Caki2 (cell line): ENCODE measurements at regions not wholly inside any gene's neighbourhood (a gene's known extent, or its start where the extent isn't known, plus 50 kb on each side); places are given as distances from the start of the nearest gene placed in this dataset.

Source experiments
- DNase-seq: peaks from one replicate; pipeline ENCODE4 v3.0.0-alpha.2; 2015; ENCODE audit warnings: low read depth
- in situ Hi-C: cut with HindIII; loops from 2 replicates; pipeline ENCODE4 v1.10.0; 2016; ENCODE audit warnings: low sequenced_read_pairs, low pct_unique_long_range_greater_than_20kb, mixed read lengths

DNA sequence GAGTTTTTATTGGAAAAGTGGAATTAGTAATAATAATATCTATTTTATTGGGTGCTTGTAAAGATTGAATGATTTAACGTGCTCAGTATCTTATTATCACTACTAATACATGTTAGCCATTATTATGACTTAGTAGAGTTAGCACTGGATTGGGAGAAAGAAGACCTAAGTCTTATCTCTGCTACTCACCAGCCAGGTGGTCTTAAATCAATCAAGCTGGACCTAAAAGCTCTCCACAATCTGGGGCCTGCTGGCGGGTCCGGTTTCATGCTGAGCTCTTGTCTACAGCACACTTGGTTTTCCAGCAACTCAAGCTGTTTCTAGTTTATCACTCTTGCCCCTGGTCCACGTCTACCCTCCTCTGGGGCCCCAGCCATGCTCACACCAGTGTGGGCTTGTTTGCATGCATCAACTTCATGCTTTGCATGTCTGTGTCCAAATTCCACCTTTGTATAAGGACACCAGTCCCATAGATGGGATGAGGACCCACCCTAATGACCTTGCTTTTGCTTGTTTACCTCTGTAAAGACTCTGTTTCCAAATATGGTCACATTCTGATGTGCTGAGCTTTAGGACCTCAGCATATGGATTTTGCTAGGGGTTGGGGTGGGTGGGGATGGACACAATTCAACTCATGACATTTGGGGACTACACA, 363.1 kb downstream of the LPIN1 start:
- in situ Hi-C loops, result no loop called here
- DNase-seq, result no peak

GRCh38 chr2:12110074-12110473, 363.6 kb downstream of the LPIN1 start:
- no peak for DNase-seq
- in situ Hi-C loops, result no loop called here

DNA sequence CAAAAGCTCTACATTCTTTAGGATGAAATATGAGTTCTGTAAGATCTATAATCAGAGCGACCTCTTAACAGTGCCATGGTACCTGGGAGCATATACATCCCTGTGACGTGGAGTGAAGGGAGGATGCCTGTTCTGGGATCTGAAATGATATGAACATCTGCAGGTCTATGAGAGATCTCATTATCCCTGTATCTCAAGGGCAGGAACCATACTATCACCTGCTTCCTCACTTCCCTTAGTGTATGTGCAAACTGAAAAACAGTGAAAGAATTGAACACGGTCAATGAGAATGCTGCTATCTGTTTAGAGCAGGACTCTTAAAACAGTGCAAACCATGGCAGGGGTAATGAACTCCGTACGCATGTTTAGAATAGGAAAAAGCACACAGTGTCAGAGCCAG, 364.0 kb downstream of the LPIN1 start:
- in situ Hi-C loops, result no loop called here
- no peak for DNase-seq

- no peak for DNase-seq
- in situ Hi-C loops, result no loop called here
Observed at GRCh38 chr2:12113412-12113811, 367.0 kb downstream of the LPIN1 start.

GRCh38 chr2:12114816-12115215, 368.4 kb downstream of the LPIN1 start:
- in situ Hi-C loops, result no loop called here
- no peak for DNase-seq

- in situ Hi-C loops, result no loop called here
- DNase-seq, result no peak
Observed at GRCh38 chr2:12116228-12116750, 369.9 kb downstream of the LPIN1 start.

DNA sequence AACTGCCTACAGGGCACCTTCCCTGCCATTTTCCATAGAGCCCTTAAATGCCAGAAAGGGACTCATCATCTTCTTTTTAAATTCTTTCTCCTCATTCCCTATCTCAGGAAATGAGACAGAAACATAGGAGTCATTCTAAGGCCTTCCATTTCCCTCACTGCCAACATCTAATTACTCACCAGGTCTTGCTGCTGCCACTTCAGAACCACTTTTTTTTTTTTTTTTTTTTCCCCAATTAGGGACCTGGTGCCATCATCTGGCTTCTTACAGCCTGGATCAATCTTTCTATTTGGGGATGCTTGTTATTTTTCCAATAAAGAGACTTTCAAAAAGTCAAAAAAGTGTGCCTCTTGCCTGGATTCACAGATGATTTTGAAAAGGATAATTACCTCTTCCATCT, 373.4 kb downstream of the LPIN1 start:
- in situ Hi-C loops, result no loop called here
- no peak for DNase-seq

DNA sequence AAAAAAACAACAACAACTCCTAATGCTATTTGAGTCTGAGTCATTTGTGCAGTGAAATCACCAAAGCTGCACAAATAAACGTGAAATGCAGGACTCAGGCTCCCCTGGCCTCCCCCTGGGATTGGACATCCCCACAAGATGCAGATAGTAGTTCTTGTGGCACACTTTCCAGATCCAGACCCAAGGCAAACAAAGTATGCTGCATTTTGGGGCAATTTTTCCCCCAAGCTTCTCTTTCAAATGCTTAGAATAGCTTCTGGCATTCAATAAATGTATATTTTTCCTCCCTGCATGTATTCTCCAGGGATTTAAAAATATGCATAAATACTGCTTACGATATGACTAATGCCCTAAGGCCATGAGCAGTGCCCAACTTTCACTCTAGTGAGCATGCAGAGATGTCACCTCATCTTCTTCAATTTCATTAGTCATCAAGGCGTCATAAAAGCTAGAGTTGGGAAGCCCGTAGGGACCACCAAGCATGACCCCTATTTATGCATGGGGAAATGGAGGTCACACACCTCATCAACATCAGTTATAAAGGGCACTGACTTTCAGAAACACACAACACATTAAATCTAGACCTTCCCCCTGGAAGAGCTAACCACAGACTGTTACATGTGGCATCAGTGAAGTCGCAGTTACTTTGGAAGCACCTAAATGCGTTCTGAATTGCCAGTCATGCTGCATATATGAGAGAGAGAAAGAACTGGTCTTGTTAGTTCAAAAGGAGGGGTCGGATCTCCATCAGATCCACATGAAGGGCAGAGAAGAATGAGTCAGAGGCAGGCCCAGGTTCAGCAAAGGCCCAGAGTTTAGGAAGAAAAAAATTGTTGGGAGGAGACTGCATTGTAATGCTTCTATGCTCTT, 374.1 kb downstream of the LPIN1 start:
- in situ Hi-C loops, result no loop called here
- DNase-seq, result no peak

DNA sequence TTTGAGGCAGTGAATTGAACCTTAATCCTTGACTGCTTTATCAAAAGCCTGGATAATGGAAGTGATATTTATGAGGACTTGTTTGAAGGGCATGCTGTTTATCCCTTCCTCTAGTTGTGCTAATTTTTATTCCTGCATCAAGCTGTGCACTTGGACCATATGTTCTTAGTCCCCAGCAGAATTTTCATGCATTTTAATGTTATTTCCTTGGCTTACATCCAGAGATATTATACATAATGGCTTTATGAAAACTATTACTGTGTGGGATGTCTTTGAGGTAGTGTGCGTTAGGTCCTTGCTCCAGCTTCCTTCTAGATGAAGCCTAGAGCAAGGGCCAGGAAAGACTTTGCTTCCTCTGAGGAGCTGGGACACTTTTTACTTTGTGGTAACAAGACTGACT, 378.4 kb downstream of the LPIN1 start:
- DNase-seq, result no peak
- in situ Hi-C loops, result no loop called here

- in situ Hi-C loops, result no loop called here
- no peak for DNase-seq
Observed at GRCh38 chr2:12126318-12126717, 379.9 kb downstream of the LPIN1 start.

DNA sequence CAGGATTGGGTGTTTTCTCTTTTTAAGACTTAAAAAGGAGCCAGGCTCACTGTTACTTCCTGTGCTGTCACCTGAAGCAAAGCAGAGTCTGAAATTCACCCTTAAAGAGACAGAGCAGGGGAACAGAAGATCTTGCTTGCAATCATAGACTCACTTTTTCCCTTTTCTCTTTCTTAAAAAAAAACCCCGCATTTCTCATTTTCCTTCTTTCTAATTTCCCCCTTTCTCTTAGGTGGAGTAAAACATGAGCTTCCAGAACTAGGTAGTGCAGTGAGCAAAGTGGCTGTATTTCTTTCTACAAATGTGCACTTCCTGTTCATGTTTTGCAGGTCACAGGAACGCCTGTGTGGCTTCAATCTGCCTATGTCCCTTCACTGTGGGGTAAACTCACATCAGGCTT, 381.2 kb downstream of the LPIN1 start:
- DNase-seq, result no peak
- in situ Hi-C loops, result no loop called here

DNA sequence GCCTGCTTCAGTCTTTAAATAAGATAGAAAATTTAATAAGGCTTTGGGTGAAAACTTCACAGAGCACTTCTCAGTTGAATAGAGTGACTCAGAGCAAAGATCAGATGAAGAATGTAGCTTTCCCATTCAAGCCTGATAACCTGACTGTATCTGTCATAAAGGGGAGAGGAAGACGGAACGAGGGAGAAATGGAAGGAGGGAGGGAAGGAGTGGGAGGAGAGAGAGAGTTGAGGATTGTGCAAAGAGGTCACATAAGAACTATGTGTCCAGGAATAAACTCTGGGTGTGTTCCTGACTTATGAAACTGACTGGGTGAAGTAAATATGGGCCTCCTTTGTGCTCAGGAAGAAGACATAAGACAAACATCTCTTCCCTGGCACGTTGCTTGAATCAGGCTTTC, 385.5 kb downstream of the LPIN1 start:
- in situ Hi-C loops, result no loop called here
- DNase-seq, result no peak

DNA sequence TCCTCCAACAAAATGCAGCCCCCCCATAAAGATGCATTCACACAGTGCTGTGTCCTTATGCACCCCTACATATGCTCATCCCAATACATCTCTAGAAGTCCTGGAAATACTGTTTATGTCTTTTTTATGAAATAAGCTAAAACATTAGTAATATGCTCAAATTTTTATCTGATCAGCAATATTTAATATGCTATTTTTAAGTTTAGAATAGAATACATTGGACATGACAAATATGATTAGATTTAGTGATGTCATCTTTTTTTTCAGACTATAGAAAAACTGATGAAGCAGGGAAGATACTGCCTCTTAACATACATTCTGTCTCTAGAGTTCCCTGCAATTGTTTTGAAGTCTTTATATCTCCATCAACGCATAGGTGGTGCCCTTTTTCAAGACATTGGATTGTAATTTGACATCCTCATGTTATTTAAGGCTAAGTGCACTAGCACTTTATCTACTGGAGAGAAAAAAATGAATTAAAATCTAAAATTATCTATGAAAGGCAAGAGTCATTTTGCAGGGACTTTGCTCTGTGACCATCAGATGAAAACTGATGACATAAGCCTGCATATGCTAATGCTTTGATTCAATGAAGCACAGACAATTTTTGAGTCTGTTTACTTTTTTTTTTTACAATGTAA, 395.3 kb downstream of the LPIN1 start:
- DNase-seq, result no peak
- in situ Hi-C loops, result no loop called here

- no peak for DNase-seq
- in situ Hi-C loops, result no loop called here
Observed at GRCh38 chr2:12151716-12152115, 405.3 kb downstream of the LPIN1 start.

DNA sequence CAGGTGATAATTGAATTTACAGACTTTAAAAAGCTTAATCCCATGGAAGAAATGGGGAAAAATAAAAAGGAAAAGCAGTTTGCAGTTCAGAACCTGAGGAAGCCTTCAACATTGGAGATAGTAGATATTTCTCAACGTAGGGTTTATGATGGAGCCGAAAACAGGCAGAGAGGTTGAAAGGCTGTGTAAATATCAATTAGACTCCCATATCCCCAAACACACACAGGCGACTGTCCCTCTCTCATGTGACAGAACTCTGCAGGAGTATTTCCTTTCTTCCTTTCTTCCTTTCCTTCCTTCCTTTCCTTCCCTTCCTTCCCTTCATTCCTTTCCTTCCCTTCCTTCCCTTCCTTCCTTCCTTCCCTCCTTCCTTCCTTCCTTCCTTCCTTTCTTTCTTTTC, 406.5 kb downstream of the LPIN1 start:
- in situ Hi-C loops, result no loop called here
- no peak for DNase-seq

DNA sequence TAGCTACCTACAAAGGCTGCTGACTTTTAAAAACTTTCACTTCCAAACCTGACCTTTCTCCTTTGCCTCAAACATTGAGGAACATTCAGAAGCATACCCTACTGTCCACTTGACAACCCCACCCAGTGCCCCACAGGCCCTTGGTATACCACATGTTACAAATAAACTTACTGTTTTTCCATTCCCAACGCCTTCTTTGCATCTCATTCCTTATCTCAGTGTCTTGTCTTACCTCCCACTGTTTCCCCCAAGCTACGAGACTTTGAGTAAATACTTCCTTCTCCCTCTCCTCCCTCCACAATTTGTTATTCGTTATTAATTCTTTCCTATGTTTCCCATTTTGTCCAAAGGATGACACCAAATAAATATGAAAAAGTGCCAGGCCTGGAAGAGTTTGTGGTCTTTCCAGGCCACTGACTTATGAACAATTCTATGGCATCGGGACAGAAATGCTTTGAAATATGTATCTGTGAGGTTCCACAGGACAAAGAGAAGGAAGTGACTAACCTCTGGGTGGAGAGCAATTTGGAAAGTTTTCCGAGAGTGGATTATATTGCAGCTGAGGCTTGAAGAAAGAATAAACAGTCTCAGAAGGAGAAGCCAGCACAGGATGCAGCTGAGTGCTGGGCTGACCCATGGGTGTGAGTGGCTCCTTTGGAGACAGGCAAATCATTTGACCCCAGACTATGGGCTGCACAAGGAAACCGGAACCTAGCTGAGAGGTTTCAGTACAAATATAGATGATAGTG, 409.0 kb downstream of the LPIN1 start:
- in situ Hi-C loops, result no loop called here

GRCh38 chr2:12156349-12156748, 409.9 kb downstream of the LPIN1 start:
- in situ Hi-C loops, result no loop called here
- no peak for DNase-seq

More for the DNA sequence above, 409.0 kb downstream of the LPIN1 start:
- DNase-seq, result no peak

GRCh38 chr2:12161085-12161484, 414.7 kb downstream of the LPIN1 start:
- in situ Hi-C loops, result no loop called here
- no peak for DNase-seq
